ELF-1 (cell line): ENCODE measurements at regions not wholly inside any gene's neighbourhood (a gene's known extent, or its start where the extent isn't known, plus 50 kb on each side); places are given as distances from the start of the nearest gene placed in this dataset.

Experiments
- DNase-seq: peaks from one replicate; pipeline ENCODE4 v3.0.0-alpha.2; 2016; ENCODE audit warnings: low read depth, low spot score

DNA sequence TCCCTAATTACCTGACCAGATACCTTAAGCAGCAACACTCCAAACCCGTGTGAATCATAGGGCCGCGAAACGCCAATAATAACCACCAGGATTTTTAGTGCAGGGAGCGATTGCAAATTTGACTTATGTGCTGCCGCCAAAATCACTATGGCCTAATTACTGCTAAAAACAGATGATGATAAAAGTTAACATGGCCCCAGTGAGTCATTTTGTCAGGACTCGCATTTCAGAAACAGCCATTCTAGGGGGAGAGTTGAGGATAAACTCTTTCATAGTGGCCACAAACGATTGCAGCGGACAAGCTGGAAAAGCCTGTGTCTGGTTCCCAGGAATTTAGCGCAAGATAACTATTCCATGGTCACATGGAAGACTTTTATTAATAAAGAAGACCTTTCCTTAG is 103.4 kb downstream of the HLX start:
- DNase-seq = peak; percentile 27

DNA sequence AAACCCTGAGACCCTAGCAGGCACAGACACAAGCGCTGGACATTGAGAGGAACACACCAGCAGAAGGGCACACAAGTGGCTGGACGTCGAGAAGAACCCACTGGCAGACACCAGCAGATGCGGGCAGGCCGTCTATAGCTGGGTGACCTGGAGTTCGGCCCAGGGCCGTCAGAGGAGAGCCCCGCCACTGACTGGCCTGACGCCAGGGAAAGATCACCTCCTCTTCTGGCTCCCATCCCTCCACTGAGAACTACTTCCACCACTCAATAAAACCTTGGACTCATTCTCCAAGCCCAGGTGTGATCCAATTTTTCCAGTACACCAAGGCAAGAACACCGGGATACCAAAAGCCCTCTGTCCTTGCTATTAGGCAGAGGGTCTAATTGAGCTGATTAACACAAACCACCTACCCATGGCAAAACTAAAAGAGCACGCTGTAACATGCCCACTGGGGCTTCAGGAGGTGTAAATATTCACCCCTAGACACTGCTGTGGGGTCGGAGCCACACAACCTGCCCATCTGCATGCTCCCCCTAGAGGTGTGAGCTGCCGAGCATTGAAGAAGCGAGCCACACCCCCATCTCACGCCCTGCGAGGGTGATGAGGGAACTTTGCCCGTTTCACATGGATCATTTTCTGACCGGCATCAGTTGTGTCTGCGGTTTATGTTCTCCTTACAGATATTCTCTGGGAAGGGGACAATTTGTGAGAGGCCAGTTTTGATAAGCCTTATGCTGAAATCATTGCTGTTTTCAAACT is 104.8 kb downstream of the HLX start:
- peak; percentile 8 for DNase-seq

DNA sequence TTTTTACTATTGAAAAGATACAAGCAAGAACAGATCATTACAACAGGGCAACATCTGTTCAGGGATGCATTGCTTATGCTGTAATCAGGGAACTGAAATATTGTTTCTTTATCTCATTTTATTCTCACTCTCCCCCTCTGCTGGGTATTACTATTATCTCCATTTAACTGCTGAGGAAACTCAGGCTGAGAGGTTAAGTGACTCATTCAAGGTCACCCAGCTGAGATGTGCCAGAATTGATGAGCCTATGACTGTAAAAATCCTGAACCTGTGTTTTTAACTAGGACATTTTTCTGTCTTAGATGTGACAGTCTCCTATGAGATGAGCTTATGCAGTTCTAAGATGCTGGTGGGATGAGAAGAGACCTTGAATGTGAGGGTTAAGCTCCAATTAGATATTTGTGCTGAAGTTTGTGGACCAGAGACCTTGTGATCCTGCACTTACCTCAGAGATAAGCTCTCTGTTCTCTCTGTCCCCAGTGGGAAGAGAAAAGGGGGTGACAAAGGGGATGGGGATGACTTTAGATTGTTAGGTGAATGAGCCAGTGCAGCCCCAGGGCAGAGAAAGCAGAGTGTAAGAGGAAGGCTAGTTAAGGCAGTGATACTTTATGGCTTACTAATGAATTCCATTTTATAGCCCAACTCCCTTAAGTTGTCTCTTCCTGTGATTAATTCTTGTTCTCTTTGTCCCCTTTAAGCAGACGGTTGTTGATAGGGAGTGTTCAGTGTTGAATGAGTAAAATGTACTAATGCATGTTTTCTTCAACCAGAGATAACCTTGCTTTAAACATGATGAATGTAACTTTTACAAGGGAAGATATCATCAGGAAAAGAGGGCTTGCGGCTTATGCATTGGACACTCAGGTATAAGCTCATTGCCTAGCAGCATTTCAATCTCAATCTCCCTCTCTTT is 111.4 kb downstream of the HLX start:
- DNase-seq = no peak

DNA sequence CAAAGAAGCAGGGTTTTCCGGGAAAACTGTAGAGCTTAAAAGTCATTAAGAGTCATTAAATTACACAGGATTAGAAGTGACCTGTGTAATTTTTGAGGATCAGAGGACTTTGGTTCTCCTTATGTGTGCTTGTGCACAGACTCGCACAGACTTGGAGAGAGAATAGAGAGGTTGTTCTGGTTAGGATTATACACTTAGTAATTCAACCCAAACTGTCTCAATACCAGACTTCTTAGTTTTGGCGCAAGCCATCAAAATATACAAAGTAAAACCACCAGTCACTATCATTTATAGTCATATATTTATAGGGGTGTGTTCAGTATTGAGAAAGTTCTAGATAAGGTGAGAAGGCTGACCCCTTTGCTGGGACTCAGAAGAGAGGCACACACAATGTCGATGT is 112.3 kb downstream of the HLX start:
- no peak for DNase-seq

DNA sequence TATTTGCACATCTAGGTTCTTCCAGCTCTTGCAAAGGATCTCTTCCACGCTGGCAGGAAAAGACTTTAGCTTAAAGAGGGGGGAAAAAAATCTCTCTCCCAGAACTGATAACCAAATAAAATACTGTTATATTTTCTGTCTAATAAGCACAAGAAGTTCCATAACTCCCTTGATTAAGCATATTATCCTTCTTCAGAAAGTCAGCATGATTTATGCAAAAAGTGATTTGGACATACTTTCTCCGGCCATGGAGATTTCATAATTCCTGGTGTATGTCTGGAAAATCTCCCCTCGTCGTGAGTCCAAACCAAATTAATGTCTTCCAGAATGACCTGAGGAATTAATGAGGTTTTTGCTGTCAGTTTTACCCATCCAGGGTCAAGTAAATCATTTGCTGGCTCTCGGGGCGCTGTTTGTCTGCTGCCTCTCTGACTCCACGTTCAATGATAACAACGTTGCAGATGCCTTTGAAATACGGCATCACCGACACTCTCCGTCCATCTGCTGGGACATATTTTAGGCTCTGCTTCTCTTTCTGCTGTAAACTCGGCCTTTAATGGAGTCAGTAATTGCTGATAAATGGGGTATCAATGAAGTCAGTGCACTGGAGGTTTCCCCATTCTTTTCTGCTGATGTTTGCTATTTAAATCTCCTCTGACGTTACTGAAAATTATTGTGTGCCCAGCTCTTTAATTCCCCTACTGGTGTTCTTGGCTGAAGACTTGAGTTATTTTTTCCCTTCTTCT is 112.9 kb downstream of the HLX start:
- no peak for DNase-seq

DNA sequence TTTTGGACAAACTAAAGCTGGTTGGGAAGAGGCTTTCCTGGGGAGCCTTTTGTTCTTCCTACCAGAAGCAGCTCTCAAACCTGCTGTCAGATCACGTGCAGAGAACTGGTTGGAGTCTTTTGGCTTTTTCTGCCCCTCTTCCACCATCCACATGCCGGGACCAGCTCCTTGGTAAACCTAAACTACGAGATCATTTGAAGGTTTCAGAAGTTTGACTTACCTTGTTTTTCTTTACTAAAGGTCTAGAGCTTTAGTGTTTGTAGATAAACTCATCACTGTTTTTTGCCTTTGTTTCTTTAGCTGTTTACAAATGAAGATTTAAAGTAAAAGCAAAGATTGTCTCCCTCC is 113.4 kb downstream of the HLX start:
- DNase-seq = no peak

DNA sequence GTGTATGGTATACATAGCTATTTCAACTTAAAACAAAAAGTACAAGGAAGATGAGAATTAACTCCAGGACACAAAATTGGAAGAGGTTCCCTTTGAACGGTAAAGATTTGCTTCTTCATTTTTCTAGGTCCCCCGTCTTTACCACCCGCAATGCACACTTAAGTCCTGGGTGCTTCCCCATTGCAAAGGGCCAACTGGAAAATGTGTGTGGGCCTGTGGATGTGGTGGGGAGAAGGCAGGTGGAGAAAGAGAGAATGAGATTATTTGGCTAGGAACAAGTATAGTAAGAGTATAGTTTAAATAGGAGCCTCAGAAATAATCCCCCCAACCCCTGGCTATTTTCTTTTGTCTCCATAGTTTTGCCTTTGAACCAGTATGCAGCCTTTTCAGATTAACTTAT is 115.4 kb downstream of the HLX start:
- no peak for DNase-seq

DNA sequence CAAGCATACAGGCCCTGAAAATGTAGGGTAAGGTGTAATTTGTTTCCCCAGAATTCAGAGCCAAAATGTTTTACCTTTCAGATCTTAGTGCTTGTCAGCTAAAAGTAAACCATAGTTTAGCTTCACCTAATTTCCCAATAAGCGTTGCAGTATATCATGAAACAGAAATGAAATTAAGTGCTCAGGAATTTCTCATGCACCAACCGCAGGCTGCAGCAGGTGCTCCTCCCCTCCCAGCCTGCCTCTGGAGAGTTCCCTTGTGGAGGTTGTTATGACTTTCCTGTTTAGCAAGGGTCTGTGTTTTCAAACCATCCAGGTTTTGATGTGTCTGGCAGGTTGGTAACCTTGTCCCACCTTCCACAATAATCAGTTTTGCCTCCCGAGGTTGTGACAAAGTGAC is 118.5 kb downstream of the HLX start:
- no peak for DNase-seq

DNA sequence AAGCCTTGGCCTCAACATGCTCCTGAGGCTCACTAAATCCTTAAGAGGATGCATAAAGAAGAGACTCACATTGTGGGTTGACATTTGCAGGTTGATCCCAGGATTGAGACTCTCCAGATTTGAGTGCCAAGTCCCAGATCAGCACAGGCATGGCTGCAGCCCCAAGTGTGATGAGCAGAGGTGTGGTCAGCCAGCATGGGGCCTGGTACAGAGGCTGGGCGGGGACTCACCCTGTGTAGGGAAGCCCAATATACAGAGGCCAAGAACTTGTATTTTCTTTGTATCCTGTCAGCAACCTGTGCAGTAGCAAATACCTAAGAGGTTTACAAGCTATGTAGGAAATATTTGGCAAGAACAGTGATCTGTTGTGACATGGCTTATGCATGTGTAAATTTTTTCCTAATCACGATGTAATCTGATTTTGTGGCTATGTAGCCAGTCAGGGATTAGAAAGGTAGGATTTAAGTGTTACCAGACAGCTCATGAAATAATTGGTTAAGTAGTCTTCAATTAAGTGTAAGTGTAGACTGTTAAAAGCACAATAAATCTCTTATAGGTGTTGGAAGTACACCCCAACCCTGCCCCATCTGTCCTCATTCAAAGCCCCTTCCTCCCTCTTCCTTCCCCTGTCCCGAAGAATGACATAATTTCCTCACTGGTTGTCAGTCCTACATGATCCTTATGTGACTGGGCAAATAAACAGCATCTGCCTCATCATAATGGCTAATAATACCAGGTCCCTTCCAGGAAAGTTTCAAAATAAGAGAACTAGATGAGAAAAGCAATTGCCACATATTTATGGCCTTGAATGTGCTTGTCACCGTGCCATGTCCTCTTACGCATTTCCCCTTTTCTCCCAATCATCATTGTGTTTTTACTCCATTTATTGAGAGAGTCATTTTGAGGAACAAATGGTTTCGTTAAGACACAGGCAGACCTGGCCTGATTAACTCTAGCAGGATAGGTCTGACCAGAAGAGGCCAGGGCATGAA is 120.9 kb downstream of the HLX start:
- DNase-seq = no peak

DNA sequence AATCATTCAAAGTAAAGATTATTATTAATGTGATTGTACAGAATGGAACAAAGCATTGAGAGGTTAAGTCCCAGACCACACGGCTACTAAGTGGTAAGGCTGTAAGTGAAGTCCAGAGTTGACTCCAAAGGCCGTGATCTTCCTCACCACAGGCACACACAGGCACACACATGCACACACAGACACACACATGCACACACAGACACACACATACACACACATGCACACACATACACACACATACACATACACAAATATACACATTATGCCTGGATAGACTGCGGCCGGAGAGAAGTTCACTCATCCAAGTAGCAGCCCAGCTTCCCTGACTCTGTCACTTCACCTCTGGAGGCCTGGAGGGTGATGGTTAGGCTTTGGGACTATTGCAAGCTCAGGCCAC is 121.9 kb downstream of the HLX start:
- no peak for DNase-seq

DNA sequence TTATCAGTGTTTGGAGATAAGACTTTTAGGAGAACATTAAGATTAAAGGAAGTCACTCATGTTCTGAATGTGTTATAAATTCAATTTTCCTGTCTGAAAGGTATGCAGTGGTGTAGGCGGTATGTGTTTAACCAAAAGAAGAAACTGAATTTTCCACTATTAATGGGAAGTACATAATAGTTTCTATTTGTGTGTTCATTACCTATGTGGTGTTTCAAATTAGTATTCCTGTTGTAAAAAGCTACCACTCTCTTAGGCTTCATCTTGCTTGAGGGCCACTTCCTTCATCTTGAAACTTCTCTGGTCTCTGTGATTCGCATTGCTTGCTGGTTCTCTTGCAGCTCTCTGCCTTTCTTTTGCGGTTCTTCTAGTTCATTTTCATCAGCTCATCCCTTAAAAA is 123.4 kb downstream of the HLX start:
- DNase-seq = no peak

DNA sequence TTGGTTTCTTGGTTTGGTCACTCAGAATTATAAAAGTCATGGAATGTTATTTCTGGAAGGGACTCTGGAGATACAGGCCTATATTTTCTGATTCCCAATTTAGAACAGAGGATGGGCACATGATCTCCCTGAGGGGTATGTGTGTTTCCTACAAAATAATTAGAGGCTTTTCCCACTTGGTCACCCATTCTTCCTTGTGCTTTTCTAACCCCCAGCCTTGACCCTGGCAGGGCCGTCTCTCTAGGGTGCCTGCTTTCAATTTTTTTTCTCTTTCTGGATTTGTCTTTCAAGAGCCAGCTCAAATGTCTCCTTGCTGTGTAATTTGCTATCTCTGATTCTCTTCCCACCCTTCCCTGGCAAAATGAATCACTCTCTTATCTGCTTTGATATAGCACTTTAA is 131.9 kb downstream of the HLX start:
- no peak for DNase-seq

DNA sequence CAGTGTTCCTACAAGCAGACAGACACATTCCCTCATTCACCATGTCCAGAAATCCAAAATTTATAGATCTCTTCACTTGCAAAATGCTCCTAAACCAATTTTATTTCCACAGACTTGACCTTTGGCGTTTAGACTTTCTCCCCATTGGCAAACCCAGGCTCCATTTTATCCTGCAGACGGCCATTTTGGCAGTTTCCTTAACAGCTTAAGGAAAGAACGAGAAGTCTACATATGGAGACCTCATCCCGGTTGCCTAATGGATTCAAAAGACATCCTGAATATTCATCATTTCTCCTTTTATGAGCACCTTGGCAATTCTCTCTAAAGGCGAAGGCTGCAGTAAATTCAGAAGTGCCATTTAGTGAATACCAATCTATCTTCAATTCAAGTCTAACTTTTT is 132.9 kb downstream of the HLX start:
- DNase-seq = no peak

DNA sequence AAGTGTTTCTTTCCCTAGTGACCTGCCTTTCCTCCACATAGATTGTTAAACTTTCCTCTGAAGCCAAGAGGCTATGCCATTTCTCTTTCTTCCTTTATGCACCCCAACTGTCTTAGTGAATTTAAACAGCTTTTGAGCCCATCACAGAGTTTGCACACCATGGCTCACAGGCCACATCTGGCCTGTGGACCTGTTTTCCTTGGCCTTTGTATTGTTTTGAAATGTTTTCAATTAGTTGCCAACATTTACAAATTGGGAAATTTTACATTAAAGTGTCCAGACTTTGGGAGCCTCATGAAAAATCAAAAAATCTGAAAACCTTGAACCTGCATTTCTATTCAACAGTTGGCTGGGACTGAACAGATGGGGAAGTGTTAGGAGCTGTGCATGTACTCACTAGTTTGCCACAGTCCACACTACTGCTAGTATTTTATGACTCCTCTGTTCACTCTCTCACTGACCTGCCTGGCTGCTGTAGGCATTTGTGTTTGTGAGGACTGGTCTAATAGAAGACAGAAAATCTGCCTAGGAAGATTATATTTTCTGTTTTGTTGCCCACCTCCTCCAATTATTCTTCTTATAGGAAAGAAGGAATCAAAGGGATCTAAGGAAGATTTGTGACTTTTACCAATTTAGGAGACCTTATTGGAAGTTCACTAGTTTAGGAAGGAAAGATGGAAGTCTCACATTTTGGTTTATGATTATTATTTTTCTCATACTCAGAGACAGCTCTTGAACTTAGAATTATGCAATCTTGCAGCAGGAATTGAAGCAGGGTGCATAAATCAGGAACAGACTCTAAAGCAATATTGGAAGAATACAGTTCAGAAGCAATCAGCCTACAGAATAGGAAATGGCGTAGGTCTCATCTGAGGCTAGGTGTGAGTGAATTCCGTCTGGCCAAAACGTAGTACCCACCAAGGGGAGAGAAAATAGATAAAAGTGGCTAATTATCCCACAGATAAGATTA is 134.7 kb downstream of the HLX start:
- no peak for DNase-seq

DNA sequence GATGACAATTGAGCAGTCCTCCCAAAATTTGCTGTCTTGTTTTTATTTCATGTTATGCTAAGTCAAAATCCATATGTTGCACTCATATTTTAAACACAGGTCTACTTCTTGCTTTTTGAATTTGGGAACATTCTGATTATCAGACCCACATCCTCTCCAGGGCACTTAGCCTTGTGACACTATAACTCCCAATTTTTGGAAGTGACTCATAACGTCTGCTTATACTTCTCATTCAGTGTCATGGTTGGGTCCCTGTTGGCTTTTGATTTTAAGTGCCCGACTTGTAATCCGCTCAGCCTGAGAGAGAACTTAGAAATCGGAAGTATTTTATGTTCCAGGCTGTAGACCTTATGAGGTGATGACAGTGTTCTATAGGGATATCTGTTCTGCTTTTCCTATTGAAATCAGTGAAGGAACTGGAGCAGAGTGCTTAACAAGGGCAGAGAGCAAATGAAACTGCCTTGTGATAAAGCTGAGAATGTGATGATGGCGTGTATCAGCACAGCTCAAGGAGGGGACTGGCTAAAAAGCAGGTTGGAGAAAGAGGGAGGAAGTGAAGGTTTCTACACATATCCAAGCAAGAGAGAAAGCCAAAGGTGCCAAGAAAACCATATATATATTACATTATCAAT is 136.0 kb downstream of the HLX start:
- DNase-seq = no peak

DNA sequence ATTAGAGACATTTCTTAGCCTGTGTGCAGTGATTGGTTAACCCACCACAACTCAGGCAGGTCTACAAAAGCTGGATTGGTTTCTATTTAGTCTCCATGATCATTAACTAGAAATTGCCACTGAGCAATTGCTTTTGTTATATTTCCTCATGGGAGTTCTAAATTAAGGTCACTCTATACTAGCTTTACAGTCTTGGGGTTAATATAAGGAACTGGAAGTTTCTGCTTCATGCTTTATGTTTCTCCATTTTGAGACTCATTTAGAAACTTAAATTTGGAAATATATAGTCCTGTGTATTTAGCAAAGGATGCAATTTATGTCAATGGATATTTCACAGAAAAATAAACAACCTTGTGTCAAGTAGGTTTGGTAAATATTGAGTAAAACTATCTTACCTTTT is 137.5 kb downstream of the HLX start:
- no peak for DNase-seq

DNA sequence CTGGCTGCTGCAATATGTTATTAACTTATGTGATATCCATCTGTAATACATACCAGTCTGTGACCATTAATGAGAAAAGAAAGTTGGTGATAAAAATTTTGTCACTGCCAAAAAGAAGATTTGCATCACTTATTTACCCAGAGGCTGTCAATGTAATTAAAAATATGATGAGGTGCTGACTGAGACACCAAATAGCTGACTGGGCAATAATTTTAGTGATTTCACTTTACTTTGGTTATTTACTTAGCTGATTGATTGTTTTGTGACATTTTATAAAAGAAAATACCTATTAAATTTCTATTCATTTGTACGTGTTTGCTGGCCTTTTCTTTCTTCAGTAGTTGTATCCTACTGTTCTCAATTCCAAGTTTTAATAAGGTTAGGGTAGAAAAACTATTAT is 139.2 kb downstream of the HLX start:
- DNase-seq = no peak

DNA sequence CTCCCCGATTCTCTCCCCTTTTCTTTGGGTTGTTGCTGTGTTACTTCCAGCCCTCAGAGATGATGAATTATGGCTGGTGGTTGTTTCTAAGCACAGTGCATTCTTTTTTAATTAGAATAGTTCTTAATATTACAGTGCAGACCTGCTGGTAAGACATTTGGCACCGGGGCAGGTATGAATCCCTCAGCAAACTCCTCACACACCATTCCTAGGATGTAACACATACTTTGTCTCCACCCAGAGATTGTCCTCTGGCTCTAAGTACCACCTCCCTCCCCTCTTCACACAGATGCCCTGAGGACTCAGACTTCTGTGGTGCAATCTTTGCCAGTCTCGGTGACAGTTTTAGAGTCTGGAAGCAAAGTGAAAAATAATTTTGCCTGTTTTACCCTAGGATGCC is 143.1 kb downstream of the HLX start:
- no peak for DNase-seq

DNA sequence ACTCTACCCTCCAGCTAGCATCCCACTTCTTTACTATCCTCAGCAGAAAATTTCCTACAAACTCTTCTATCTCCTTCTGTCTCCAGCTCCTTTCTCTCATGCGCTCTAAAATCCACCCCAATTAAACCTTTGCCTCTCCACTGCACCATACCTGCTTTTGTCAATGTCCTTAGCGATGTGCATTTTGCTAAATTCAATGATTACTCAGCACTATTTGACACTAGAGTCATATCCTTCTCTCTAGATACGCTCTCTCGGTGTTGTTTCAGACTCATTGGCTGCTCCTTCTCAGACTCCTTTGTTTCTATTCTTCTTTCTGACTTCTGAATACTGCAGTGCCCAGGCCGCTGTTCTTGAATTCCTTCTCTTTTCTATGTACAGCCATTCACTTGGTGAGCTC is 144.2 kb downstream of the HLX start:
- no peak for DNase-seq

DNA sequence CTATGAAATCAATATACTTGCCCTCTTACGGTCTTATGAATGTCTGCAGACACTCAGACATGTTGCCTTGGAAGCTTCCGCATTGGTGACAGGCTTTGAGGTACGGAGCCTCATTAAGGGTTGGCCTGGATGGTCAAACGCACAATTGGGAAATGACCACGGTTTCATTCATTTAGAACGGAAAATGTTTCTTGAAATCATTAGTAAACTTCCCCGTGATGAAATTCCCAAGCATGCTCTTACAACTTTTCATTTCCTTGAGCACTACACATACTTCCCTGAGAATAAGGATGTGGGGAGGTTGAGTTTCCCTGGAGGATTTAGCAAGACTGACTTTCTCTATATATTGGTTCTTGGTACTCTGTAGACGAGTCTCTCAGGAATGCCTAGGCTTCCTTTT is 146.3 kb downstream of the HLX start:
- DNase-seq = no peak
